GM12891 (cell line): ENCODE measurements at regions not wholly inside any gene's neighbourhood (a gene's known extent, or its start where the extent isn't known, plus 50 kb on each side); places are given as distances from the start of the nearest gene placed in this dataset.

Source experiments
- PAX5 ChIP-seq: IDR thresholded peaks from 2 replicates; pipeline ENCODE4 v1.6.1; 2011; ENCODE audit warnings: low read length, moderate library complexity, mild to moderate bottlenecking; ENCODE audit not compliant: insufficient read depth, severe bottlenecking
- POLR2A ChIP-seq: IDR thresholded peaks from 2 replicates; pipeline ENCODE4 v1.6.1; 2011; ENCODE audit warnings: low read depth, low read length, control low read depth
- POLR2AphosphoS5 ChIP-seq: IDR thresholded peaks from 2 replicates; pipeline ENCODE4 v1.6.1; 2011; ENCODE audit warnings: low read depth, low read length, control low read depth
- POU2F2 ChIP-seq: IDR thresholded peaks from 2 replicates; pipeline ENCODE4 v1.6.1; 2011; ENCODE audit warnings: low read depth, mild to moderate bottlenecking, control low read depth, low read length, moderate library complexity
- SPI1 ChIP-seq: IDR thresholded peaks from 2 replicates; pipeline ENCODE4 v1.6.1; 2011; ENCODE audit warnings: low read depth, low read length, control low read depth
- TAF1 ChIP-seq: IDR thresholded peaks from 2 replicates; pipeline ENCODE4 v1.6.1; 2011; ENCODE audit warnings: low read depth, low read length, control low read depth

DNA sequence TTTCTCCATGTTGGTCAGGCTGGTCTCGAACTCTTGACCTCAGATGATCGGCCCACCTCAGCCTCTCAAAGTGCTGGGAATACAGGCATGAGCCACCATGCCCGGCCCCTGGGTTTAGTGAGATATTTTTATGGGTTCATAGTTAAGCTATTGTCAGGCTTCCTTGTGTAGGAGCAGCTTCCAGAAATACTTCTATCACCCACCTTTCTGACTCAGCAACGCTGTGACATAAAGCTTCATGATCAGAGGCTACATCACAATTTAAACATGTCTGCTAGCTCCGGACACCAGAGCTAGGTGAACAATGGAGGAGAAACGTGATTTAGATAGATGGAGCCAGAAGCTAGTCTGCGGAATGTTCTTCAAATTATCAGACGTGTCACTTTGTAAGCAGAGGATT, 295.8 kb upstream of the LYZL1 start:
- no peak for TF ChIP-seq POLR2A
- no peak for TF ChIP-seq TAF1
- no peak for TF ChIP-seq POLR2AphosphoS5
- no peak for TF ChIP-seq SPI1
- TF ChIP-seq PAX5, result no peak
- TF ChIP-seq POU2F2, result no peak
